Activated naive CD4-positive, alpha-beta T cell treated with anti-CD3 and anti-CD28 coated beads, Interleukin-2, amount 50 U/mL, for 72 hours (primary cell): ENCODE measurements at regions not wholly inside any gene's neighbourhood (a gene's known extent, or its start where the extent isn't known, plus 50 kb on each side); places are given as distances from the start of the nearest gene placed in this dataset.
"Not testable (repeated sequence)": the region's sequence is repeated elsewhere in the genome, so short reads cannot be mapped to it uniquely, and the experiment has no call there.

Source experiments
- ATAC-seq, 2 donors: fragments of 150-1000 bp; cut with Tn5 transposase; 2 replicates each; pipeline ENCODE4 v1.10.0; 2021; ENCODE audit warnings: mild to moderate bottlenecking in 2 of 2, moderate library complexity in 2 of 2
- DNase-seq, 2 donors: peaks; one replicate each; pipeline ENCODE4 v3.0.0; 2021 to 2022; ENCODE audit warnings: low spot score in 2 of 2
- H3K27ac Mint-ChIP-seq, 2 donors: one replicate each; pipeline ENCODE4 v1.8.0; 2022; ENCODE audit warnings: mild to moderate bottlenecking in 2 of 2, mixed read lengths in 2 of 2
- H3K36me3 Mint-ChIP-seq, 2 donors: one replicate each; pipeline ENCODE4 v1.8.0; 2022; ENCODE audit warnings: mixed read lengths in 2 of 2
- H3K9me3 Mint-ChIP-seq, 2 donors: one replicate each; pipeline ENCODE4 v1.8.0; 2022; ENCODE audit warnings: mixed read lengths in 2 of 2

DNA sequence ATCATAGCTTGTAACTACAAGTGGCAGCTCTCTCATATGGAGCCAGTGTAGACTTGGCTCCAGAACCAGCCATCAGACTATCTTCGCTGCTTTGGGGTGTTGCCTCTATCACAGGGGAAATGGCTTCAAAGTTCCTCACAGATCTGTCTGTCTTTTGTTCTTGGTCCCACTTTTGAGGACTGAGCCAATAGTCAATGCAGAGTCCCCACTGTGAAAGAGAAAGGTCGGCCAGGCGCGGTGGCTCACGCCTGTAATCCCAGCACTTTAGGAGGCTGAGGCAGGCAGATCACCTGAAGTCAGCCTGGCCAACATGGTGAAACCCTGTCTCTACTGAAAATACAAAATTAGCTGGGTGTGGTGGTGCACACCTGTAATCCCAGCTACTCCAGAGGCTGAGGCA is 86.9 kb upstream of the FZD7 start:
- ATAC-seq, H3K9me3 Mint-ChIP-seq, H3K36me3 Mint-ChIP-seq, DNase-seq, H3K27ac Mint-ChIP-seq: not testable (repeated sequence)

DNA sequence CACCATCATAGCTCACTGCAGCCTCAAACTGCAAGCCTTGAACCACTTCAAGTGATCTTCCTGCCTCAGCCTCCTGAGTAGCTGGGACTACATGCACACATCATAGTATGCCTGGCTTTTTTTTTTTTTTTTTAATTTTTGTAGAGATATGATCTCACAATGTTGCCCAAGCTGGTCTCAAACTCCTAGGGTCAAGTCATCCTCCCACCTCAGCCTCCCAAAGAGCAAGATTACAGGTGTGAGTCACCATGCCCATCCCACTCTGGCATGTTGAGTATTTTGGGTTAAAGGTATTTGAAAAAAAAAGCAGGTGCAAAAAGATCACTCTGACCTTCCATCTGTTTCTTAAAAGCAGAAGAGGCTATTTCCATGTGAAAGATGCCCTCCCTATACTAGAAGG is 86.4 kb upstream of the FZD7 start:
- Mint-ChIP-seq H3K36me3 (no peaks in the 10 kb centered on the region), H3K27ac (no peak overlapping the region), H3K9me3 (no peaks in the 10 kb centered on the region)
- no peak for ATAC-seq
- no peak for DNase-seq

DNA sequence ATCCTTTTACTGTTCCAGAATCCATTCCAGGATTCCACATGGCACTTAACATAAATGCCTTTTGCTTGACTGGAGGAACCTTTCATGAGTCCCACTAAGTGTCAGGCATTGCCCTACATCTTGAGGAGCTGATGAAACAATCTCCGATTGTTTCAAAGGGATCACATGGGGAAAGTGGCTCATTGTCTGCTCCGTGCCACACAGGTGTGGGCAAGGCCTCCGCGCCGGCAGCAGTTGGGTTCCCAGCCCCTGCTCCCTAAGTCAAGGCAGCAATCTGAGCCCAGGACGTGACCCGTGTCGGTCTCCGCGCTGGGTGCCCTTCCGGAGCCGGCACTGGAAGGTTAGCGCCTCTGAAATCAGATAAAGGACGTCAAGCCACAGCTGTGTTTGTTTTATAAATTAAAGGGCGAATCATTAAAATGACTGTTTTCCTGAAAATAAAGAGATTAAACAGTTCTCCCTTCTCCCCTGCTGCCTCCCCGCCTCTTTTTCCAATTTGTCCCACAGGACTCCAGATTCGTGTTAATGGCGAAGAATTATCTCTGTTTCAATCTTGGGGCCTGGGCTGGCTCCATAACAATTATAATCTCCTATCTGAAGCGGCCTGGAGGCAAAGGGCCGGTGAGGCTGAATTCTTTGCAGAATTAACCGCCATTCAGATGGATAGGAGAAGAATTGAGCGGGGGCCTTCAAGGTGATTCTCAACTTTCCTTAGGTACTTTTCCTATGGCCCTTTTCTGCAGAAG is 84.3 kb upstream of the FZD7 start:
- Mint-ChIP-seq H3K27ac (no peak overlapping the region), H3K36me3 (no peaks in the 10 kb centered on the region), H3K9me3 (no peaks in the 10 kb centered on the region)
- DNase-seq: no peak
- ATAC-seq: no peak

- H3K36me3 Mint-ChIP-seq: no peaks in the 10 kb centered on the region
- ATAC-seq: no peak
- no peak for DNase-seq
- H3K27ac Mint-ChIP-seq: no peak overlapping the region
- no peaks in the 10 kb centered on the region for H3K9me3 Mint-ChIP-seq
Observed at GRCh38 chr2:201949927-201950246, 83.8 kb upstream of the FZD7 start.

GRCh38 chr2:201950606-201951005 is 83.0 kb upstream of the FZD7 start:
- Mint-ChIP-seq H3K36me3 (no peaks in the 10 kb centered on the region), H3K27ac (no peak overlapping the region), H3K9me3 (no peaks in the 10 kb centered on the region)
- no peak for DNase-seq
- ATAC-seq: no peak

DNA sequence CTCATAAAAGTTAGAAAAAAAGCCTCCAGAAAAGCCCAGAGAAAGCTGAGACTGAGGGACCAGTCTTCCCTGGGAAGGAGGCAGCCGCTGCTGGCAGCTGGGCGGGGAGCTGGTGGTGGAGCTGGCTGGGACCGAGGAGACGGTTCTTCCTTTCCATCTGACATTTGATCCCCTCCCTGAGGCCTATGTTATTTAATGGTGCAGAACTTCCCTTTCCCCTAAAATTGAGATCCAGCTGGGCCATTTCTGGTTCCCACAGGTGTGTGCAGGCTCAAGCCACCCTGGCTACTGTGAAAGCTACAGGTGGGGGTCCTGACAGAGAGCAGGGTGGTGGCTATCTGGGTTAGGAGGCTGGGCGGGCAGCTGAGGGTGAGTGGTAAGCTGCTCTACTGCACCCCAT is 81.5 kb upstream of the FZD7 start:
- DNase-seq: no peak
- no peaks in the 10 kb centered on the region for H3K9me3 Mint-ChIP-seq
- H3K36me3 Mint-ChIP-seq: no peaks in the 10 kb centered on the region
- H3K27ac Mint-ChIP-seq: no peak overlapping the region
- no peak for ATAC-seq

DNA sequence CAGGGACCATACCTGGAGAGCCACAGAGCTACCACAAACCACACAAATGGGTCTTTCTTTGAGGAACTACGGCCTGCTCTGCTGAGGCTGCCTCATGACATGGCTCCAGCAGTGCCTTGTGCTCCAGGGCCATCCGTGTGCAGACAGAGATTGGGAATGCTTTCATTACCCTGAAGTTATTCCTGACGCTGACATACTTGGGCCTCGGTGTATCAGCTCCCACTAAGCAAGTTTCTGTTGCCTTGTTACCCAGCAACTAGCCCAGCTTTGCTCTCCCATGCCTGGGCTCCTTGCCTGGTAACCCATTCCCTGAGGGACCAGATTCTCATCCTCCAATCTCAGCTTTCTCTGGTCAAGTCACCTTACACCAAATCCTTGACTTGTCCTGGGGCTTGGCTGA is 80.3 kb upstream of the FZD7 start:
- DNase-seq (no peak), ATAC-seq (no peak)
- no peaks in the 10 kb centered on the region for H3K9me3 Mint-ChIP-seq
- no peak overlapping the region for H3K27ac Mint-ChIP-seq
- H3K36me3 Mint-ChIP-seq: no peaks in the 10 kb centered on the region

DNA sequence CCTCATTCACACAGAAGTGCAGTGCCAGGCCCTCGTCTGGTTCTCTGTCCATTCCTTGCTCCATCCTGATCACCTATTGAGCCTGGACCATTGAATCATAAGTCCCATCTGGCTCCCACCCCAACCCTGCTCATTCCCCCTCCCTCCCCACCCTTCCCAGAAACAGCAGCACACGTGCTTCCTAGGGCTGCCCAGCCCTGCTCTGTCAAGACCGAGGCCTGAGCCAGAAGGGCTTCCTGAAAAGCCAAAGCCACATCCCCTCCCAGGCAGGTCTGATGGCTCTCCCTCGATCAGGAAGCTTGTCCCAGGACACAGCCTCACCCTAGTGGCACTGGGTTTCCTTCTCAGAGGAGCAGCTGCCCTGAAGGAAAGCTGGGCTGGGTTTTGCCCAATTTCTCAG is 79.8 kb upstream of the FZD7 start:
- no peaks in the 10 kb centered on the region for H3K36me3 Mint-ChIP-seq
- H3K27ac Mint-ChIP-seq: no peak overlapping the region
- DNase-seq: no peak
- no peak for ATAC-seq
- no peaks in the 10 kb centered on the region for H3K9me3 Mint-ChIP-seq

DNA sequence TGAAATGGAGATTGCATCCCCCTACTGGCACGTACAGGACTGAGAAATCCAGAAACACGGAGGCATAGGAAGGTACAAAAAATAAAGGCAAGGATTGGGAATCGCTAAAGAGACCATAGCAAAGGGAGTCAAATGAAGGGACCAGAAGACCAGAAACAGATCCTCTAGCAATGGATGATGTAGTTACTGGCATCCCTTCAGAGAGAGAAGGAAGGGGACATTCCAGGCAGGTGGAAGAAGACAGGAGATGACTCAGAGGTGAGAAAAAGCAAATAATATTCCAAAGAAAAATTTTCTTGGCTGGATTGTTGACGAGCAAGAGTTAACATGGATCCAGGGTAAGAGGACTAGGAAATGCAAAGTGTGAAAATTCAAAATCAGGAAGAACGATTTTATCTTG is 78.4 kb upstream of the FZD7 start:
- H3K9me3 Mint-ChIP-seq: no peaks in the 10 kb centered on the region
- H3K36me3 Mint-ChIP-seq: no peaks in the 10 kb centered on the region
- DNase-seq (no peak), ATAC-seq (no peak)
- peak overlapping the region; percentile 7 to 34 for H3K27ac Mint-ChIP-seq

GRCh38 chr2:201955702-201956141 is 77.9 kb upstream of the FZD7 start:
- H3K27ac Mint-ChIP-seq: no peak overlapping the region
- DNase-seq (no peak), ATAC-seq (no peak)
- no peaks in the 10 kb centered on the region for H3K36me3 Mint-ChIP-seq
- no peaks in the 10 kb centered on the region for H3K9me3 Mint-ChIP-seq

DNA sequence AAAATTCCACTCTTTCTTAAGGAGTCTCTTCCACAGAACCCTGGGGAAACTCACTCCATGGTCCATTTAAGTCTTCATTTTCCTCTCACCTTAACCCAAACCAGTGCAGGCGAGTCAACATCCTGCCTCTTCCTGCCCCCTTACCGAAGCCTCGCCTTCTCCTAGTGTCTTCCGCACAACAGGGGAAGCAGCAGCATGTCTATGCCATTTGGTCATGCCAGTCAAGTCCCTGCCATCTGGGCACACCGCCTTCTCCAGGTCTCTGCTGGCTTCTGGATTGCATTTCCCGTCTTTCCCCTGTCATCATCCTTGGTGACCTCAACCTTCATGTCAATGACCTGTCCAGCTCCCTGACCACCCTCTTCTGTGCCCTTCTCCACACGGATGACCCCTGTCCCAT is 77.3 kb upstream of the FZD7 start:
- Mint-ChIP-seq H3K36me3 (no peaks in the 10 kb centered on the region), H3K27ac (no peak overlapping the region), H3K9me3 (no peaks in the 10 kb centered on the region)
- ATAC-seq (no peak), DNase-seq (no peak)

- DNase-seq (no peak), ATAC-seq (peak in 1 of 2 donors; percentile 63)
- Mint-ChIP-seq H3K36me3 (no peaks in the 10 kb centered on the region), H3K27ac (no peak overlapping the region), H3K9me3 (no peaks in the 10 kb centered on the region)
Observed at GRCh38 chr2:201957091-201957490, 76.6 kb upstream of the FZD7 start.

- no peak for DNase-seq
- Mint-ChIP-seq H3K9me3 (no peaks in the 10 kb centered on the region), H3K27ac (no peak overlapping the region), H3K36me3 (no peaks in the 10 kb centered on the region)
- no peak for ATAC-seq
Observed at GRCh38 chr2:201959198-201959597, 74.5 kb upstream of the FZD7 start.

DNA sequence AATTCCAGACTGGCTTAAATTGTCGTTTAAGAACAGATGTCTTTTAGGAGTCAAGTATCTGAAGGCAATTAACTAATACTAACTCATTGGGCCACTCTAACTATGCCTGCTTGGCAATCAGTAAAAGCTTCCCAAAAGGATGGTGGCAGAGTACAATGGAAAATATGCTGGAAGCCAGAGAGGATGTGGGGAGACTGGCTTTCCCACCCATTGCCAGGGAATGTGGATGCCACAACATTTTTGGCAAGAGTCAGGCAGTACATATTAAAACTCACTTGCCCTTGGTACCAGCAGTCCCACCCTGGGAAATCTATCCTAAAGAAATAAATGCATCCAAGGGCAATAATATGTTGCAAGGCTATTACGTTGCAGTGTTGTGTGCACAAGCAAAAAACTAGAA is 74.0 kb upstream of the FZD7 start:
- Mint-ChIP-seq H3K9me3 (no peaks in the 10 kb centered on the region), H3K36me3 (no peaks in the 10 kb centered on the region), H3K27ac (no peak overlapping the region)
- ATAC-seq (no peak), DNase-seq (no peak)

GRCh38 chr2:201960305-201960704 is 73.3 kb upstream of the FZD7 start:
- DNase-seq (no peak), ATAC-seq (no peak)
- Mint-ChIP-seq H3K36me3 (no peaks in the 10 kb centered on the region), H3K9me3 (no peaks in the 10 kb centered on the region), H3K27ac (no peak overlapping the region)

DNA sequence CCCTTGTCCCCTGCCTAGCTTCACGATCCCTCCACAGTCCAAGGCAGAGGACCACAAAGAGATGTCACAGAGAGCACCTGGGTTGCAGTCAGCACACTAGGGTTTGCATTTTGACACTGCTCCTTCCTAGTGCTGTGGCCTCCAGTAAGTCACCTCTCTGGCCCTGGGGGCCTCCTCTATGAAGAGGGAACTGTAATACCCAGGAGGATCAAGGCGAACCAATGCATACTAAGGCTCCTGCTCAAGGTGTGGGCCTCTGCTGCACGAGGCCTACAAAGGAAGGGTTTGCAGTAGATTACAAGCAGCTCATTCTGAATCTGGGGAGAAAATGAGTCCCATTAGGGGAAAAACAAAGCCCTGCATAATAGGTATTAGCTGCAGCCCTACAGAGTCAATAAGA is 72.3 kb upstream of the FZD7 start:
- Mint-ChIP-seq H3K27ac (no peak overlapping the region), H3K9me3 (no peaks in the 10 kb centered on the region), H3K36me3 (no peaks in the 10 kb centered on the region)
- ATAC-seq (no peak), DNase-seq (no peak)

DNA sequence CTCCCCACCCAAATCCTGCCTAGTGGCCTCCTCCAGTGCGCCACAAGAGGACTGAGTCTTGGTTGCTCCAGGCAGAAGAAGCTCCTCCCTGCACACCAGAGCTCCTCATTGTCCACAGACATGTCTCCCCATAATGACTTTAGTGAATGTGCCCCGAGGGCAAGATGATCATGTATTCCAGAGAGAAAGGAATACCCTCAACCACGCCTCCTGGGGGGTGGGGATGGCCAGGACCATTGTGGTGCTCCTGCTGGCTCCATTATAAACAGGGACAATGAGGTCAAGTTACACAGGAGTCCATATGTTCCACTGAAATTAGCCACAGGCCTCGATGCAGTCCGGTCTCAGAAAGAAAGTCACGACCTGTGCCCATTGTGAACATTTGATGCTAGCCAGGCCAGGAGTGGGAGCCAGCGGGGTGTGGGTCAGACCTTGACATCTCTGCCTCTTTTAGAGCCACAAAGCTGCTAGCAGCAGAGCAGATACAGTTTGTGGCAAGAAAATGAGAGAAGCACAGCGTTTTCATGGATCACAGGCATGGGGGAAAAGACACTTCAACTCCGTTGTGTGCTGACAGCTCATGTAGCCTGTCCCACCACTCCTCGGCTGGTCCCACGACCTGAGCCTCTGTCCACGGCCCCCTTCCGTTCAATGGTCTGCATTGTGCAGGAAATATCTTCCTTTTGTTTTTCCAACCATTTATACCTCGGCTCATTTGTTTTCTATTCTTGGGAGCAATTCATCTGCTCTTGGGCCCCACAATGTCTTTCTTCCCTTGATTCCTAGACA is 70.7 kb upstream of the FZD7 start:
- no peak for DNase-seq
- no peaks in the 10 kb centered on the region for H3K9me3 Mint-ChIP-seq
- ATAC-seq: no peak
- H3K27ac Mint-ChIP-seq: no peak overlapping the region
- no peaks in the 10 kb centered on the region for H3K36me3 Mint-ChIP-seq

DNA sequence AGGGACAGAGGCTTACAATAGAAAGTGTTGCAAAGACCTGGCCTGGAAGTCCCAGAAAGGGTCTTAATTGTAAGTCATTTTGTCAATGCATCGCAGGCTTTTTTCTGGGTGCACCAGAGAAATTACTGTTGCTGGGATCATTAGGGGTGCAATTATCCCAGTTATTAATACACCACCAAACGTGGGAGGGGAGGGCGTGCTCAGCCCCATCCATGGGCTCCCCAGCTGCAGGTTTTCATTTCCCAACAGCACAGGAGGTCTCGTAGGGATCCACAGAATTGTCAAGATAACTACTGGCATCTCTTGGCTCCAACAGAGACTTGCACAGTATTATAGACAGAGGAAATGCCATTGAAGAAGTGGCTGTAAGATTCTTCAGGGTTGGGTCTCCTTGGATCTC is 69.6 kb upstream of the FZD7 start:
- DNase-seq (no peak), ATAC-seq (no peak)
- H3K36me3 Mint-ChIP-seq: no peaks in the 10 kb centered on the region
- H3K9me3 Mint-ChIP-seq: no peaks in the 10 kb centered on the region
- peak overlapping the region in 1 of 2 donors; percentile 62 for H3K27ac Mint-ChIP-seq
